ENCODE measurements at regions not wholly inside any gene's neighbourhood (a gene's known extent, or its start where the extent isn't known, plus 50 kb on each side); places are given as distances from the start of the nearest gene placed in this dataset.
"Not testable (repeated sequence)": the region's sequence is repeated elsewhere in the genome, so short reads cannot be mapped to it uniquely, and the experiment has no call there.

- POLR2A ChIA-PET = no interaction called here
- TF ChIP-seq CTCF (IDR thresholded peaks at IDR 0.05; ENCODE audit: control extremely low read depth, extremely low read depth, low read depth, missing control alignments) = no peak
- CTCF ChIA-PET = interaction anchor here (0.7 kb wide), 1 partner anchor 20 kb away, joined by 3 read pairs; no protein-coding TSS in a partner anchor
Observed at GRCh38 chr1:55768327-55768952, 553.3 kb upstream of the USP24 start.

GRCh38 chr1:55767171-55767570, 552.0 kb upstream of the USP24 start:
- no peak for DNase-seq (ENCODE audit: extremely low spot score)
- CTCF ChIA-PET = interaction anchor here (1.1 to 1.5 kb wide), 2 partner anchors 11 to 817 kb away, joined by 3 read pairs; no protein-coding TSS in a partner anchor
- POLR2A ChIA-PET = no interaction called here
- TF ChIP-seq CTCF (IDR thresholded peaks at IDR 0.05; ENCODE audit: control extremely low read depth, extremely low read depth, low read depth, missing control alignments) = no peak

More at GRCh38 chr1:55768327-55768952, 553.3 kb upstream of the USP24 start:
- DNase-seq (ENCODE audit: extremely low spot score) = no peak

- DNase-seq (ENCODE audit: extremely low spot score); POLR2A ChIA-PET: not testable (repeated sequence)
- CTCF ChIA-PET = interaction anchor here (1.5 kb wide), 1 partner anchor 819 kb away, joined by 3 read pairs; no protein-coding TSS in a partner anchor
Observed at GRCh38 chr1:55765505-55765904, 550.3 kb upstream of the USP24 start.

GRCh38 chr1:55751776-55752175, 536.6 kb upstream of the USP24 start:
- ChIA-PET POLR2A (no interaction called here), CTCF (no interaction called here)
- no peak for TF ChIP-seq CTCF (IDR thresholded peaks at IDR 0.05; ENCODE audit: control extremely low read depth, extremely low read depth, low read depth, missing control alignments)
- no peak for DNase-seq (ENCODE audit: extremely low spot score)

- TF ChIP-seq CTCF (IDR thresholded peaks at IDR 0.05; ENCODE audit: control extremely low read depth, extremely low read depth, low read depth, missing control alignments) = no peak
- CTCF ChIA-PET = interaction anchor here (1.4 kb wide), 1 partner anchor 10 kb away, joined by 4 read pairs; no protein-coding TSS in a partner anchor
- POLR2A ChIA-PET = no interaction called here
- no peak for DNase-seq (ENCODE audit: extremely low spot score)
Observed at GRCh38 chr1:55750628-55750995, 535.4 kb upstream of the USP24 start.

GRCh38 chr1:55749975-55750627, 534.9 kb upstream of the USP24 start:
- CTCF ChIA-PET = interaction anchor here (1.2 to 2.0 kb wide), 3 partner anchors 8 to 13 kb away, joined by 3 to 7 read pairs (median 4); no protein-coding TSS in a partner anchor
- DNase-seq (ENCODE audit: extremely low spot score) = no peak
- no peak for TF ChIP-seq CTCF (IDR thresholded peaks at IDR 0.05; ENCODE audit: control extremely low read depth, extremely low read depth, low read depth, missing control alignments)
- POLR2A ChIA-PET = no interaction called here

- no peak for DNase-seq (ENCODE audit: extremely low spot score)
- ChIA-PET CTCF (no interaction called here), POLR2A (interaction anchor here (0.6 kb wide), 1 partner anchor 124 kb away, joined by 3 read pairs; no protein-coding TSS in a partner anchor)
- TF ChIP-seq CTCF (IDR thresholded peaks at IDR 0.05; ENCODE audit: control extremely low read depth, extremely low read depth, low read depth, missing control alignments) = no peak
Observed at GRCh38 chr1:55747408-55747841, 532.3 kb upstream of the USP24 start.

All from GM10248 (cell line).